Glutamatergic neuron (in vitro differentiated cells): ENCODE measurements at regions not wholly inside any gene's neighbourhood (a gene's known extent, or its start where the extent isn't known, plus 50 kb on each side); places are given as distances from the start of the nearest gene placed in this dataset.

Experiments
- DNase-seq: peaks from one replicate; pipeline ENCODE4 v3.0.0; 2022
- H3K27ac Mint-ChIP-seq: one replicate; pipeline ENCODE4 v1.8.0; 2020; ENCODE audit warnings: mild to moderate bottlenecking, mixed read lengths, inconsistent platforms; ENCODE audit not compliant: unreplicated experiment
- H3K27me3 Mint-ChIP-seq: one replicate; pipeline ENCODE4 v1.8.0; 2020; ENCODE audit warnings: mild to moderate bottlenecking, moderate library complexity, mixed read lengths, inconsistent platforms; ENCODE audit not compliant: unreplicated experiment
- H3K36me3 Mint-ChIP-seq: one replicate; pipeline ENCODE4 v1.8.0; 2020; ENCODE audit warnings: mild to moderate bottlenecking, mixed read lengths, inconsistent platforms; ENCODE audit not compliant: unreplicated experiment
- H3K4me1 Mint-ChIP-seq: one replicate; pipeline ENCODE4 v1.8.0; 2020; ENCODE audit warnings: mild to moderate bottlenecking, low read depth, mixed read lengths, inconsistent platforms; ENCODE audit not compliant: unreplicated experiment
- H3K4me3 Mint-ChIP-seq: one replicate; pipeline ENCODE4 v1.8.0; 2020; ENCODE audit warnings: mild to moderate bottlenecking, mixed read lengths, inconsistent platforms; ENCODE audit not compliant: unreplicated experiment
- H3K9me3 Mint-ChIP-seq: one replicate; pipeline ENCODE4 v1.8.0; 2020; ENCODE audit warnings: mild to moderate bottlenecking, moderate library complexity, mixed read lengths, inconsistent platforms; ENCODE audit not compliant: unreplicated experiment
- CTCF ChIP-seq: fragments of 200-600 bp; sonication (generic); IDR thresholded peaks from one replicate; pipeline ENCODE4 v1.5.0; 2021; ENCODE audit not compliant: partially characterized antibody, unreplicated experiment

- no peak for DNase-seq
- Mint-ChIP-seq H3K27ac (no peak overlapping the region), H3K36me3 (no peaks in the 10 kb centered on the region), H3K4me3 (no peak overlapping the region), H3K4me1 (no peaks in the 10 kb centered on the region), H3K27me3 (peaks cover 3% of the 10 kb centered on the region), H3K9me3 (peaks cover 4% of the 10 kb centered on the region)
- TF ChIP-seq CTCF = no peak
These were observed 118.3 kb upstream of the MVB12B start for GRCh38 chr9:126208216-126208758.

GRCh38 chr9:126211441-126212074, 115.1 kb upstream of the MVB12B start:
- H3K4me3 Mint-ChIP-seq = no peak overlapping the region
- H3K9me3 Mint-ChIP-seq = no peaks in the 10 kb centered on the region
- no peaks in the 10 kb centered on the region for H3K4me1 Mint-ChIP-seq
- no peak for TF ChIP-seq CTCF
- H3K27me3 Mint-ChIP-seq = peaks cover 4% of the 10 kb centered on the region
- no peak overlapping the region for H3K27ac Mint-ChIP-seq
- H3K36me3 Mint-ChIP-seq = peaks cover 13% of the 10 kb centered on the region
- no peak for DNase-seq

GRCh38 chr9:126215486-126215885, 111.1 kb upstream of the MVB12B start:
- peaks cover 9% of the 10 kb centered on the region for H3K27me3 Mint-ChIP-seq
- H3K9me3 Mint-ChIP-seq = peaks cover 12% of the 10 kb centered on the region
- no peak for TF ChIP-seq CTCF
- H3K27ac Mint-ChIP-seq = no peak overlapping the region
- no peak for DNase-seq
- H3K4me3 Mint-ChIP-seq = no peak overlapping the region
- H3K4me1 Mint-ChIP-seq = peaks cover 26% of the 10 kb centered on the region
- peaks cover 13% of the 10 kb centered on the region for H3K36me3 Mint-ChIP-seq

GRCh38 chr9:126216826-126217225, 109.8 kb upstream of the MVB12B start:
- Mint-ChIP-seq H3K27me3 (peaks cover 11% of the 10 kb centered on the region), H3K36me3 (peaks cover 23% of the 10 kb centered on the region), H3K9me3 (peaks cover 12% of the 10 kb centered on the region), H3K27ac (no peak overlapping the region), H3K4me3 (no peak overlapping the region), H3K4me1 (peaks cover 27% of the 10 kb centered on the region)
- no peak for DNase-seq
- no peak for TF ChIP-seq CTCF

DNA sequence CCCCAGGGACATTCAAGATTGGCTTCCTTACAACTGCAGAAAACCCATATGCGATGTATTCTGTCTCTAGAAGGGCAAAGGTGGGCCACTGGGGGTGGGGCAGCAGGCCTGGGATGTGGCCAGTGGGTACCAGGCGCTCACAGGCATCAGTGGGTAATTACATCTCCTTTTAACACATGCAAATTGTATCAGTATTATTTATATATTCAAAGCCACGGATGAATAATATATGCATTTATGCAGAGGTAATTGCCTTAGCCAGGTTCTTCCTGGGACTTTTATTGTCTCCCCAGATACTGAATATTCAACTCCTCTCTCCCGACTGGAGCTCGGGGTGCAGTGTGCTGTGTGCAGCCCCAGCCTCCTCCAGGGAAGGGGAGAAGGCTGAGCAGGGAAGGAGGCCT, 109.4 kb upstream of the MVB12B start:
- Mint-ChIP-seq H3K27me3 (peaks cover 11% of the 10 kb centered on the region), H3K4me1 (peaks cover 27% of the 10 kb centered on the region), H3K27ac (no peak overlapping the region), H3K9me3 (peaks cover 13% of the 10 kb centered on the region), H3K36me3 (peaks cover 25% of the 10 kb centered on the region), H3K4me3 (no peak overlapping the region)
- DNase-seq = no peak
- TF ChIP-seq CTCF = no peak
